HG03135 (cell line): ENCODE measurements at regions not wholly inside any gene's neighbourhood (a gene's known extent, or its start where the extent isn't known, plus 50 kb on each side); places are given as distances from the start of the nearest gene placed in this dataset.

Source experiments
- ATAC-seq: cut with Tn5 transposase; IDR thresholded peaks from one replicate; pipeline ENCODE4 v1.9.1; 2021; ENCODE audit warnings: mild to moderate bottlenecking, moderate library complexity; ENCODE audit not compliant: unreplicated experiment

DNA sequence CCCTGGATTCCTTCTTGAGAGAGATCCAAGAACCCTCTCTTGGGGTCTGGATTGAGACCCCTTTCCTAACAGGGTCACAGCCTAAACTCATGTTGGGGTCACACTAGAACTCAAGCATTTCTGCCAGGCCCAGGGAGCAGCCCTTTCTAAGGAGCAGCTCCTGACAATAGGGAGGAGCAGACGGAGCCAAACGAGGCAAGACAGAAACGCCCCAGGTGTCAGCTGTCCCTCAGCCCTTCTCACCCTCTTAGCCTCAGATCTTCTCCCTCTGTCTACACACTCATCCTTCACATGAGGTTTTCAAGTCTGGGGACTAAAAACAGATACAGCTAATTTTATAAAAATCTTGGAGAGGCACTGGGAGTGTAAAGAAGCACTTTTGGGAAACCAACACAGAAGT is 157.2 kb downstream of the SOCS6 start:
- no peak for ATAC-seq

DNA sequence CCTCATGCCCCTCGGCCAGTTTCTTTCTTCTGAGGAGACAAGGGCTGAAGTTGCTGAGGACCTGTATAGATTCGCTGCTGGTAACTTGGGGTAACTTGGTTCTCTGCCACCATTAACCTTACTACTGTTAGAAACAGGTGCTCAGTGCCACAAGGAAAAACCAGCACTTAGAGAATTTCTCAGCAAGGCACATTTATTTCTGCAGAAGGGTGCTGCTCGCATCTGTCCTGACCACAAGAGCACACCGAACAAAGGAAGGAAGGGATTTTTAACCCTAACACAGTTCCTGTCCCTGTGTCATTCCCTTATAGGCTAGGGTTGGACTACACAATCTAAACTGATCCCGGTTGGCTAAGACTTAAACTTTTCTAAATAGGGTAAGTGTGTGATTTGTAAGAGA is 154.1 kb downstream of the SOCS6 start:
- ATAC-seq: no peak

DNA sequence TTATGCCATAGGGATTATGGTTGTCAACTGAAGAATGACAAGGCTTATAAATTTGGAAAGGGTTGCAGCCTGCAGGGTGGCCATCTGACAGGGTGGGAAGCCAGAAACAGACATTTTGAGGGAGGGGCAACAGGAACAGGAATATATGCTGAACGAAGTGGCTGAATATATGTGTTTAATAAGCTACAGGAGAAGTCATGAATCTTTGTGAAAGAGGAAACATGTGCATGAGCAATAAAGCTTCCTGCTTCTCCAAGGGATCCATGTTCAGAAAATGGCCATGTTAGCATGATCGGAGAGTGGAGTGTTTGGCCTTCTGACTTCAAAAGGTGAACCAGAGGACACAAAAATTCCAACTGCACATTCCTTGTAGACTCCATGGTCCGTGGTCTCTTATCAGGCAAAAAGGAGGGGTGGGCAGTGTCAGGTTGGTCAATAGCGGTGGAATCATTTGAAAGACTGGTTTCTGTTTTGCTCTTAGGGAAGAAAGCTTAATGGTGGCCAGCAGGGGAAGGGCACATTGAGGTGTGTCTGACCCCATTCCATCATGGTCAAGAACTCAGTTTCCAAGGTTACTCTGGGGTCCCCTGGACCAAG is 144.1 kb downstream of the SOCS6 start:
- no peak for ATAC-seq

DNA sequence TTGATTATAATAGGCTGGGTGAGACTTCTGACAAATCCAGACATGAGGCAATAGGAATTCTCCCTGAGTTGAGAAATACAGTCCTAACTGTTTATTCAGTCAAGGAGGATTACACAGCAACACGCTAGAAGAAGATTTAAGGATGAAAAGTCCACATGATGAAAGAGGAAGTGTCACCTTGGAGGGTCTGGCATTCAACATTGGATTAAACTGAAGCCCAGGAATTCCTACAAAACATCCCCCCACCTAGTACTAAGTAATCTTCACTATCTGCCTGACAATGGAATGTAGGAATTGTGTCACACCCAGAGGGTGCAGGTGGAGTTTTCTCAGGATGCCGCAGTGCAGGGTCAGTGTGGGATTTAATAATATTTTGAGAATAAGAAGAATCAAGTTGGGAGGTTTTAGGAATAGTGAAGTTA is 142.4 kb downstream of the SOCS6 start:
- ATAC-seq: no peak

DNA sequence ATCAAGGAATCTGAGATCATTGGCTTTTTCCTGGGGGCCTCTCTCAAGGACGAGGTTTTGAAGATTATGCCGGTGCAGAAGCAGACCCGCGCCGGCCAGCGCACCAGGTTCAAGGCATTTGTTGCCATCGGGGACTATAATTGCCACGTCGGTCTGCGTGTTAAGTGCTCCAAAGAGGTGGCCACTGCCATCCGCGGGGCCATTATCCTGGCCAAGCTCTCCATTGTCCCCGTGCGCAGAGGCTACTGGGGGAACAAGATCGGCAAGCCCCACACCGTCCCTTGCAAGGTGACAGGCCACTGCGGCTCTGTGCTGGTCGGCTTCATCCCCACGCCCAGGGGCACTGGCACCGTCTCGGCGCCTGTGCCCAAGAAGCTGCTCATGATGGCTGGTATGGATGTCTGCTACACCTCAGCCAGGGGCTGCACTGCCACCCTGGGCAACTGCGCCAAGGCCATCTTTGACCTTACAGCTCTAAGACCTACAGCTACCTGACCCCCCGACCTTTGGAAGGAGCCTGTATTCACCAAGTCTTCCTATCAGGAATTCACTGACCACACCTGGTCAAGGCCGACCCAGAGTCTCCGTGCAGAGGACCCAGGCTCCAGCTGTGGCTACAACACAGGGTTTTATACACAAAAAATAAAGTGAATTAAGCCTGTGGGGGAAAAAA is 141.8 kb downstream of the SOCS6 start:
- ATAC-seq: no peak

DNA sequence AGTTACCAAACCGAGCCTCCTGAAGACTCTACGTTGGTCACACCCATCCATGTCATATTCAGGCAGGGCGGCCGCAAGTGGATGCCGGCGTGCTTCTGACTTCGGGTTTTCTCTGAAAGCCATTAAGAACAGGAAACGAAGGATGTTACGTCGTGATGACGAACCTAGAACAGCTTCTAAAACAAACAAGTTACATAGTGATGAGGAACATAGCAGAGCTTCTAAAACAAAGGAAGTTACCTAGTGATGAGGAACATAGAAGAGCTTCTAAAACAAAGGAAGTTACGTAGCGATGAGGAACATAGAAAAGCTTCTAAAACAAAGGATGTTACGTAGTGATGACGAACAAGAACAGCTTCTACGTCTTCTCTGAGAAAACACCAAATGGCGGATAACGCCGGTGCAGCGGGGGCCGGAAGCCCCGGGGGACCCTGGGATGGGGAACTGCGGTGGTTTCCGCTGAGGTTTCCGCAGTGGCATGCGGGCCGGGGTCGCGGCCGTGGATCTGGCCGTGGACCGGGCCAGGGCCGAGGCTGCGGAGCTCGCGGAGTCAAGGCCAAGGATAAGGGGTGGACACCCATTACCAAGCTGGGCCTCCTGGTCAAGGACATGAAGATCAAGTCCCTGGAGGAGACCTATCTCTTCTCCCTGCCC is 141.1 kb downstream of the SOCS6 start:
- no peak for ATAC-seq

DNA sequence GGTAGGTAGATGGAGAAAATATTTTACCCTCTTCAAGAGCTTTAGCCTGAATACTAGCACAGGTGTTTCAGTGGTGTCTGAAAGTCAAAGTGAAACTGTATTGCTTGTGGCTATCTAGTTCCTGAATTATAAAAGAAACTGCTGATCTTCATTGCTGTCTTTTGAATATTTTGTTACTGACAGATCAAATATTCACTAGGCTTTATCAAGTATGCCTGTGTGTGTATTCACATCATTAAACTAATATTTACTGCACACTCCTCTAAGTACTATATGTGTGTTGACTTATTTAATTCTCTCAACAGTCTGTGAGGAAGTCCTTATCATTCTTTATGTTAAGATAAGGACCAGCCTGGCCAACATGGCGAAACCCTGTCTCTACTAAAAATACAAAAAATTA is 139.6 kb downstream of the SOCS6 start:
- ATAC-seq: peak; percentile 100

DNA sequence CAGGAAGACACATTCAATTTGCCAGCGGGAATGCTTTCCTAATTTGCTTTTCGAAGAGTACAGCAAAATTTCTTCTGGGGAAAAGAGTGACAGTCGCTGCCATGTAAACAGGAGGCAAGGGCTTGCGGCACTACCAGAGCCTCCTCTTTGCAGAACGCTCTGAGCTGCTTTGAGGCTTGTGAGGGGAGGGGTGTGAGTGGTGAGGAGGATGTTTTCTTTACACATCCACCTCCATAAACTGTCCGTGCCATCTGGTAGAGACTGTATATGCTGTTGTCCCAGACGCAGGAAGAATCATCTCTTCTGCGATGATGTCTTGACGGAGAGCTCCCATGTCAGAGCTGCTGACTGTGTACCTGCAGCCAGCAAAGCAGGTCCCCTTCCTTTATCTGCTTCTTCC is 138.0 kb downstream of the SOCS6 start:
- no peak for ATAC-seq

DNA sequence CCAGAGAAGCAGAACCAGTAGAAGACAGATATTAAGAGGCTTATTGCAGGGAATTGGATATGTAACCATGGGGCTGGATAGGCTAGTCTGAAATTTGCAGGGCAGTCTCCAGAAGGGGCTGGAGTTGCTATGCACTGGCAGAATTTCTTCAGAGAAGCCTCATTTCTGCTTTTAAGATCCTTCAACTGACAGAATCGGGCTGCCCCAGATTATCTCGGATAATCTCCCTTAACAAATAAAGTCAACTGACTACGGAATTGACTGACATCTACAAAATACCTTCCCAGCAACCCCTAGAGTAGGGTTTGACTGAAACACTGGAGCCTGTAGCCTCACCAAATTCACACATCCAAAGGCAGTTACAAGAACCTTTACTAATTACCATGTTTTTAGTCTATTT is 136.4 kb downstream of the SOCS6 start:
- ATAC-seq: no peak

DNA sequence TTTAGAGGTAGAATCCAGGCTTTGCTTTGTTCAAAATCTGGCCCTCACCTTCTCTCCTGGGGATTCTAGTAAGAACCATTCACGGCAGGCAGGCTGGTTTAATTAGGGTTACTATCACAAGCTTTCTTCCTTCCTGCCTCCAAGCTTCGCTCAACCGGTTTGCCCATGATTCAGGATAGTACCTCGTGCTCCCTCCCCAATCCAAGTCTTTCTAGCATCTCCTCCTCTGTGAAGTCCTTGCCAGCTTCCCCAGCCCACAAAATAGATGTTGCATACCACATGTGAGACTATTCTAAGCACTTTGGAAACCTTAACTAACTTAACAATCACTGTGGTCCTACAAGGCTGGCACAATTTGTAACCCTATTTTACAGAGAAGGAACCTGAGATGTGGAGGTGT is 135.1 kb downstream of the SOCS6 start:
- ATAC-seq: no peak

DNA sequence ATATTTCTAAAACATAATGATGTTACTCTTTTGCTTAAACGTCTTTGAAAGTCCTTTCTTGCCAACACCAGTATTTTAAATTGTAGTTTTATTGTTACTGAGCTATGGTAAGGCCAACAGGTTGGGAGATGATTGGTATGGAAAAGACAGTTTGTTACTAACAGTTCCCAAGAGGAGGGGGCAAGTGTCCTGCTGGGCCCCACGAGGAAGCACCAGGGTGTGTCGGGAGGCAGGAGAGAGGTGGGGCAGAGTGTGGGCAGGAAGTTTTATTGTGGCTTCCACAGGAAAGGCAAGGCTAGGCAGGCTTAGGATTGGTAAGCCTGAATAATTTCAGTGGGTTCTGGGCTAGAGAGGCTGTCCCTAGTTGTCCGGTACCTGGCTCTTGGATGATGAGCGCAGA is 134.3 kb downstream of the SOCS6 start:
- ATAC-seq: no peak

DNA sequence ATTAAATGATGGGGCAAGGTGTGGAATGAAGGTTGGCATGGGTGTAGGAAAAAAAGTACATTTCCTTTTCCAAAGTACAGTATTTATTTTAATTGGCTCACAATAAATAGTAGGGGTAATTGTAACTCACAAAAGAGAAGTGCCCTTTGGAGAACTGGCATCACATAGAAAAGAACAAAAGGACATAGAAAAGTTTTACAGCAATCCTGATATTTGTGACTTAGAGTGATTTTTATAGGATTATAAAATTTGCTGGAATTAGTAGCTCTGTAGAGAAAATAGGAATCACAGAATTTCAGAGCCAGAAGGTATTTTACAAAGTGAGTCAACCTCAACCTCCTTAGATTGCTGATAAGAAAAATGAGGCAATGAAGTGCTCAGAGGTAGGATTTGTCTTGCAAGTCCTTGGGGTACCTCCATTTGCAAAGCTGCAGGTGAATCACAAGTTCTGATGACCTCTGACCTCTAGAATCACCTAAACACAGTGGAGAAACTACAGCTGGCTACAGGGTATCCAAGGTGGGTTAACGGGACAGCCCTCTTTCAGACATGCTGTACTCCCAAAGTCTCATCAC is 133.6 kb downstream of the SOCS6 start:
- no peak for ATAC-seq

DNA sequence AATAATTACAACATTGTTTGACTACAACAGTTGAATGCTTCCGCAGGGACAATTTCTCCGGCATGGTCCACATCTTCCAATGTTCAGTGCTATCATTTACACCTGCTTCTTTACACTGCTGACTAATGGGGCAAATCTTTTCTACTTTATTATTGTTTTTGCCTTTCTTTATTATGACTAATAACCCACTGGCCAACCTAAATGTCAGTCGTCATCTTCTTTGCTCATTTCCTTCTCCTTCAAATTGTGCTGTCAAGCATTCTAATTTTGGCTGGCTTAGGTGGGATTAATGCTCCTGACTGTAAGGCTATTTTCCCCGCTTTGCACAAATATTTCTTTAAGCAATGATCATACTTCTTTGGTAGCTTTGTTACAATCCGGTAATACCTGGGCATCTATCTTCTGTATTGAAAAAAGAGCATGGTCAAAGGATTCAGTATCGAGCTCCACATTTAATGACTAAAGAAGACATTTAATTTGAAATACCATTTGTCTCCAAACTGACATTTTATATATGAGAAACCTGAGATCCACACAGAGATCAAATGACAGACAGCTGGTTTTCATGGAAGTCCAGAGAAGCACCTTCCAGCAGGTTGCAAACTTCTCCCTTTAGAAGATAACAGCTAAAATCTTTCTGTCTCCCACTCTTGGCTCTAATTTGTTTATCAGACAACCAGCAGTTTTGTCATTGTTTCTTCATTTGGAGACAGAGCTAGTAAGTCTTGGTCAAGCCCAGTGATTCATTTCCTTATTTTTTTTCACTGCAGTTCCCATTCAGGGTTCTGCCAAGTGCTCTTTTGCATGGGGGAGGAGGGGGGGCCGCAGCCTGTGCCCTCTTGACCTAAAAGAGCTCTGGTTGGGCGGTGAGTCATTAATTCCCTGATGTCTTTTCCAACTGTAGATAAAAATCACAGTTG is 132.9 kb downstream of the SOCS6 start:
- ATAC-seq: no peak

DNA sequence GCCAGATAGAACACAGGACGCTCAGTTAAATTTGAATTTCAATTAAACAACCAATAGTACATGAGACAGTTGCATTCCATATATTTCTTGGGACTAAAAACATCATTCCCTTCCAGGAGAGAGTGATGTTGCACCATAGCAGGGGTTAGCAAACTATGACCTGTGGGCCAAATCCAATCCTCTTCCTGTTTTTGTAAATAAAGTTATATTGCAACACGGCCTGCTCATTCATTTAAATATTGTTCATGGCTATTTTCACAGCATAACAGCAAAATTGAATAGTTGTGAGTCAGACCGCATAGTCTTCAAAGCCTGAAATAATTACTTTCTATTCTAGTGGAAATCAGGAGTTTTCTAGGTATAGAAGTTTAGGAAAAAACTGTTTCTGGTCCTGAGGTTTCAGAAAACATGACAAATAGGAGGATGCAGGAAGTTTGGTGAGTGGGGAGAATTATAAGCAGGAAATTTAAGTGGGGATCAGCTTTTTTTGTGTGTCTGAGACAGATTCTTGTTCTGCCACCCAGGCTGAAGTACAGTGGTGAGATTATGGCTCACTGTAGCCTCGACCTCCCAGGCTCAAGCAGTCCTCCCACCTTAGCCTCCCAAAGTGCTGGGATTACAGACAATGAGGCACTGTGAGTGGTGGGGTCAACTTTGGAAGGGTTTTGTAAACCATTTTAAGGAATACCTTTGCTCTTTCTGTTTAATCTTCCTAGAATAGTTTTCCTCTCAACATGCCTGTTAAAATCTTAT is 131.5 kb downstream of the SOCS6 start:
- no peak for ATAC-seq

DNA sequence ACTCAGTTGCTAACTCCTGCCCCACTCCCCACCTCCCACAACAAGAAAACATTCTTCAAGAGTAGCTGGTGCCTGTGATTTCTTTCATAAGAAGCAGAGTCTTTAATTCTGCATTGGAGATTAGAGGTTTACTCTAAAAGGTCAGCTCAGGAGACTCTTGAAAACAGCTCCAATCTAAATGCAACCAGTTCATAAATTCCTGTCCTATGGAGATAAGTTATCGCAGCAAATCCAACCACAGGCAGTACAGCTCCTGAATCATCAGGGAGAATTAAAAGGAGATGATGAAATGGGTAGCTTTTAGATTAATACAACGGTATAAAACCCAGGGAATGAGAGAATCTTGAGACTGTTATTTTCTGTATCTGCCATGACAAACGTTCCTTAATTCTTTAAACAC is 130.7 kb downstream of the SOCS6 start:
- no peak for ATAC-seq

DNA sequence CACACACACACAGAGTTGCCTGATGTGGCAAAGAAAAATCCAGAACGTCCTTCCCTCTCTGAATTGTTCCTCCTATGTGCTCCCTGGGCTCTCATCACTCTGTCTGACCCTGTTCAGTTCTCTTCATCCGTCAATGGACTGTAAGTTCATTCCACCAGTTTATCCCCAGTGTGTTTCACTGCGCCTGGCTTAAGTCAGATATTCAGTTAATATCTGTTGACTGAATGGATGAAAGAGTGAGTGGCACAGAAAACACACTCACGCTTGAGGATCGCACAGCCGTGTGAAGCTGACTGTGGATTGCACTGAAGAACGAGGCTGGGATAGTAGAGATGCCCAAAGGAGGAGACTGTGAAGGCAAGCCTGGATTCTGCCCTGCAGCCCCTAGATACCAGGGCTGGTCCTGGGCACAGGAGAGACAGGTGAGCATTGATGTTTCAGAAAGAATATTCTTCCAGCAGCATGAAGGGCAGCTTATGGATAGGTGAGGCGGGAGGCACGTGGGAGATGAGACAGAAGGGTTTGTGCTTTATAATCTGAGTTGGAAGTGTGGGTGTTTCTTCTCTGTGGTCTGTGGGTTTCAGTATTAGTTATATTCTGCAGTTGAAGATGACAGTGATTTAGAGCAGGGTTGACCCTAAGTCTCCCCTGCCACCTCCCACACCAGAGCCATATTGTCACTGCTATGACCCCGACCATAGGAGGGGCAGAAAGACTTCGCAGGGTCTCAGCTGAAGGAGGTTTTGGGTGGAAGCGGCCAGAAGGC is 129.9 kb downstream of the SOCS6 start:
- ATAC-seq: peak; percentile 99

DNA sequence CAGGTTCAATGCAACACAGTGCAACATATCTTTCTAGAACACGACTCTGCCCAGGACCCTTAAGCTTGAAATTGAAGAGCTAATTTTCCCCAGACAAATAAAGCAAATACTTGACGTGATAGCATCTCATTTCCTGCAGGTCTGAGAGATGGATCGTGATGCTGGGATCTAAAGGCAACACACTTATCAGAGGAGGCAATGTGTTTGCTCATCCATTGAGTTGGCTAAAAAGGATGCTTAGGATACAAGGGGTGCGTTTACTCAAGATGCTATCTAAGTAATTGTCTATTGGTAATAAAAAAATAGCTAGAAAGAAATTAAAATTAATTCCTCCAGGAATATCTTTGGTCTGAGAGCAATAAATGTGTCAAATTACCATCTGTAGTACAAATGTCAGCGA is 129.0 kb downstream of the SOCS6 start:
- no peak for ATAC-seq

DNA sequence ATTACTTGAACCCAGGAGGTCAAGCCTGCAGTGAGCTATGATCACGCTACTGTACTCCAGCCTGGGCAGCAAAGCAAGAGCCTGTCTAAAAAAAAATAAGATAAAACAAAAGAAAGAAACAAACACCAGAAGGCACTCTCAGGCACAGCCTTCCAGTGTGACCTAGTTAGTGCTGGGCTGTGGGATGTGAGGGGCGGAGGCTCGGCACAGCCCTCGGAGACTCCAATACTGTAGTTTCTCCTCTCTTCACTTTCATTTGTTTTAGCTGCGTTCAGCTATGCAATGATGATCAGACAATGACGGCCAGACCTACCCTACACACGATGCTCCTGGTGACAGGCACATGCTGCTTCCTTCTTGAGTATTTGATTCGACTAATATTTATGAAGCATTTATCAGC is 127.7 kb downstream of the SOCS6 start:
- ATAC-seq: no peak

DNA sequence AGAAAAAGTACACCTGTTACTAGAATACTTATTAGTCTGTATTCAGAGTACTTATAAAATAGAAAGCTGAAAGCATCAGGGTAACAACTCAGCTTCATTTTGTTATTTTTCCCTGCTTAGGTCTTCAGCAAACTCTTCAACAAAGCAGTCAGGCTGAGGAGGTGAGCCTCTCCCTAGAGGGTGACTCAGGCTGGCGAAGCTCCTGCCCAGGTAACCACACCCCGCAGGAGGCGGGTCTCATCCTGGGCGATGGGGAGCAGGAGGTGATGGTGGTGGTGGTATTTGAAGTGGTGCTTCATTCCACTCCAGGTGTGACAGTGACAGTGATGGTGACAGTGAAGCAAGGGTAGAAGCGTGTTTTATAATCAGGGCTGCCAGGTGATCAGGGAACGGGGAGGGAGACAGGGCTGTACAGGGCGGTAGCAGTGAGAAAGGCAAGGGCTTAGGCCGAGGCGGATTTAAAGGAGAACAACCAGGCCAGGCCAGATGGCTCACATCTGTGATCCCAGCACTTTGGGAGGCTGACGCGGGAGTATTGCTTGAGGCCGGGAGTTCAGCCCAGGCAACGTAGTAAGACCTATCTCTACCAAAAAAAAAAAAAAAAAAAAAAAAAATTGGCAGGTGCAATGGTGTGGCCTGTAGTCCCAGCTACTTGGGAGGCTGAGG is 127.1 kb downstream of the SOCS6 start:
- ATAC-seq: no peak
